HG03558 (cell line): ENCODE measurements at regions not wholly inside any gene's neighbourhood (a gene's known extent, or its start where the extent isn't known, plus 50 kb on each side); places are given as distances from the start of the nearest gene placed in this dataset.
"Not testable (repeated sequence)": the region's sequence is repeated elsewhere in the genome, so short reads cannot be mapped to it uniquely, and the experiment has no call there.

Experiments
- ATAC-seq: cut with Tn5 transposase; IDR thresholded peaks from one replicate; pipeline ENCODE4 v1.9.1; 2021; ENCODE audit warnings: moderate number of reproducible peaks; ENCODE audit not compliant: unreplicated experiment; ENCODE audit errors: extremely low read depth

GRCh38 chrX:65451663-65452062 is 82.9 kb downstream of the LAS1L start:
- ATAC-seq: peak; percentile 52

- no peak for ATAC-seq
These were observed 114.4 kb downstream of the LAS1L start for GRCh38 chrX:65420154-65420553.

GRCh38 chrX:65407662-65408061 is 126.9 kb downstream of the LAS1L start:
- ATAC-seq: not testable (repeated sequence)

- no peak for ATAC-seq
These were observed 127.4 kb downstream of the LAS1L start for GRCh38 chrX:65407157-65407626.

GRCh38 chrX:65406532-65406931 is 128.1 kb downstream of the LAS1L start:
- no peak for ATAC-seq

- no peak for ATAC-seq
These were observed 142.3 kb downstream of the LAS1L start for GRCh38 chrX:65392284-65392683.

GRCh38 chrX:65389120-65389519 is 145.5 kb downstream of the LAS1L start:
- ATAC-seq: not testable (repeated sequence)
